Epithelial cell of esophagus (primary cell): ENCODE measurements at regions not wholly inside any gene's neighbourhood (a gene's known extent, or its start where the extent isn't known, plus 50 kb on each side); places are given as distances from the start of the nearest gene placed in this dataset.

Experiments used
- DNase-seq: peaks from one replicate; pipeline ENCODE4 v3.0.0; 2010; ENCODE audit warnings: low read depth
- H3K4me3 ChIP-seq: 2 replicates; pipeline ENCODE4 v1.5.1; 2011; ENCODE audit warnings: mild to moderate bottlenecking, low read length, control low read depth
- TF ChIP-seq, protein P1 (sequence below): IDR thresholded peaks from 2 replicates; pipeline ENCODE4 v1.5.1; 2011; ENCODE audit warnings: low read depth, mild to moderate bottlenecking, low read length, control low read depth, inconsistent platforms; ENCODE audit not compliant: insufficient read depth; ENCODE audit errors: missing control alignments

DNA sequence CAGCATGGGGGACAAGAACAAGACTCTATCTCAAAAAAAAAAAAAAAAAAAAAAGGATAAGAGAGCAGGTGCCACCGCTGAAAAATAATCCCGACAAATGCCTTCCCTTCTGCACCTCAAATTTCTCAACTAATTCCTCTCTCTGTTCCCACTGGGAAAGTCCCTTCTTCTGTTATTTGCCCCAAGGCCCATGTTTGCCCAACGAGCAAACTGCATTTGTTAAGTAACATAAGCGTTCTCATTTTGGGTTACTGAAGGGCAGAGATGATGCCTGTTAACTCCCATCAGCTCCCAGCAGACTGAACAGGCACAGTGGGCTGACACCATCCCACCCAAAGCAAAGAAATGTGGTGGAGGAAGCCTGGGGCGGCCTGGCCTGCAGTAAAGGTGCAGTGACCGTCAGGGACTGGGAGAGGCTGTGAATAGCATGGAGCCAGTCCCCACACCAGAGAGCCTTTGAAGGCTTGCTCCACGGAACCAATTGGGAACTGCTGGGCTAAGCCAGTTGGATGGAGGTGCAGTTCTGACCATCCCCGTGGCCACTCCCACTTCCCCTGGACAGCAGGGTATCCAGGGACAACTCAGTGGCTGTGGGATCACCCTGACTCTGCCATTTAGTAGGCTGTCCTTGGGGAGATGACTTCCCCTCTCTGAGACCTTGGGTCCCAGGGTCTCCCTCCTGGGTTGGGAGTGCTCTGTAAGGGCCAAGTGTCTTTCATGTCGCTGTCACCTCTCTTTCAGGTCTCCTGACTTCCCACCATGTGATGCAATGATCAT, 149.7 kb upstream of the IER5L start:
- peak; percentile 63 for DNase-seq
- TF ChIP-seq, protein P1, sequence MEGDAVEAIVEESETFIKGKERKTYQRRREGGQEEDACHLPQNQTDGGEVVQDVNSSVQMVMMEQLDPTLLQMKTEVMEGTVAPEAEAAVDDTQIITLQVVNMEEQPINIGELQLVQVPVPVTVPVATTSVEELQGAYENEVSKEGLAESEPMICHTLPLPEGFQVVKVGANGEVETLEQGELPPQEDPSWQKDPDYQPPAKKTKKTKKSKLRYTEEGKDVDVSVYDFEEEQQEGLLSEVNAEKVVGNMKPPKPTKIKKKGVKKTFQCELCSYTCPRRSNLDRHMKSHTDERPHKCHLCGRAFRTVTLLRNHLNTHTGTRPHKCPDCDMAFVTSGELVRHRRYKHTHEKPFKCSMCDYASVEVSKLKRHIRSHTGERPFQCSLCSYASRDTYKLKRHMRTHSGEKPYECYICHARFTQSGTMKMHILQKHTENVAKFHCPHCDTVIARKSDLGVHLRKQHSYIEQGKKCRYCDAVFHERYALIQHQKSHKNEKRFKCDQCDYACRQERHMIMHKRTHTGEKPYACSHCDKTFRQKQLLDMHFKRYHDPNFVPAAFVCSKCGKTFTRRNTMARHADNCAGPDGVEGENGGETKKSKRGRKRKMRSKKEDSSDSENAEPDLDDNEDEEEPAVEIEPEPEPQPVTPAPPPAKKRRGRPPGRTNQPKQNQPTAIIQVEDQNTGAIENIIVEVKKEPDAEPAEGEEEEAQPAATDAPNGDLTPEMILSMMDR, result no peak
- no peak overlapping the region for H3K4me3 ChIP-seq

DNA sequence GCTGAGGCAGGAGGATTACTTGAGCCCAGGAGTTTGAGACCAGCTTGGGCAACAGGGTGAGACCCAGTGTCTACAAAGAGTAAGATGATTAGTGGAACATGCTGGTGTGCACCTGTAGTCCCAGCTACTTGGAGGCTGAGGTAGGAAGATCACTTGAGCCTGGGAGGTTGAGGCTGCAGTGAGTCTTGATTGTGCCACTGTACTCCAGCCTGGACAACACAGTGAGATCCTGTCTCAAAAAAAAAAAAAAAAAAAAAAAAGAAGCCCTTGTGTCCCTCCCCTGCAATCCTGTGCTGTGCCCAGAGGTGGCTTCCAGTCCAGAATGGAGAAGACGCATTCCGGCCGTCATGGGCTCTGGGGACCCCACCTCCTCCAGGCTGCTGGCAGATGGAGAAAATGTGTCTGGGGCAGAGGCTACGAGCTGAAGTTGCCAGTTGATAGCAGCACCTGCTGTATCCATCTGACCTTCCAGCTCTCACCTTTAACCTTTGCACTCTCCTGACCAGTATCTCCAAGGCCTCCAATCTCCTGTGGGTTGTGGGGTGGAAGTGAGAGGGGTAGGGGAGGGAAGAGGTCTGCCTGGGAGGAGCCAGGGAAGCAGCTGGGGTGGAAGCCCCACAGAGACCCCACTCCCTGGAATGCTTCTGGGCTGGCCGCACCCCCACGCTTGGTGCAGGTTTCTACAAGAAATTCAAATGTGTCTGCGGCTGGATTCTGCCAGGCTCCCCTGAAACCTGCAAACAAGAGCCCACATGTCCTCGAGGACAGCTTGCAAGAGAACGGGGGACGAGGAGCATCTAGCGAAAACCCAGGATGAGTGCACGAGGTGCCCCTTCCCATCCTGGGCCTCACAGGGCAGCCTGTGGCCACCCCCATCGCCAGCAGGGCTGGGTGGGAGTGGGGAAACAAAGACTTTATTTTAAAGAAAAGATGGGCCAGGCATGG, 148.3 kb upstream of the IER5L start:
- TF ChIP-seq, protein P1, result no peak

DNA sequence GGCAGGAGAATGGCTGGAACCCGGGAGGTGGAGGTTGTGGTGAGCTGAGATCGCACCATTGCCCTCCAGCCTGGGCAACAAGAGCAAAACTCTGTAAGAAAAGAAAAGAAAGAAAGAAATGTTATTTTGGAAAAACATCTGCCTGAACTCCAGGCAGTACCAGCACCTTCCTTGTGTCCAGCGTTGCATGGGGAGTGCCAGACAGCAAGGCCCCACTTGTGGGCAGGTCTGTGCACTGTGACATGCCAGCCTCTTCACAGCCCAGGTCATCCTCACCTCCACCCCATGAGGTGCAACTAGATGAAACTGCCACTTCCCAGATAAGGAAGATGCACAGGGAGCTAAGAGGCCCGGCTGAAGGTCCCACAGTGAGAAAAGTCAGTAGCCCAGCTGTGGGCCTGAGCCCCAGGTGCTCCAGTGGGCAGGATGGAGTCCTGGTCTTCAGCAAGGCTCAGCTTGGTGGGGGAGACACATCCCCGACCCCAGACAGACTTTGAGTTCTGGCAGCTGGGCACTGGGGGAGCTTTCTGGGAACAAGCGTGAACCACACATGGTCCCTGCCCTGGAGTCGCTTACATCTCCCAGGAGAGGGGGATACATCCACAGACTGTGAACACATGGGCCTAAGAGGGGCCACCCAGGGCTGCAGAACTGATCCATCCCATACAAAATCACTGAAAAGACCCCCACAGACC, 146.9 kb upstream of the IER5L start:
- TF ChIP-seq, protein P1, result no peak
- H3K4me3 ChIP-seq, result no peak overlapping the region
- no peak for DNase-seq

More for the DNA sequence above, 148.3 kb upstream of the IER5L start:
- DNase-seq, result no peak
- H3K4me3 ChIP-seq, result no peak overlapping the region

DNA sequence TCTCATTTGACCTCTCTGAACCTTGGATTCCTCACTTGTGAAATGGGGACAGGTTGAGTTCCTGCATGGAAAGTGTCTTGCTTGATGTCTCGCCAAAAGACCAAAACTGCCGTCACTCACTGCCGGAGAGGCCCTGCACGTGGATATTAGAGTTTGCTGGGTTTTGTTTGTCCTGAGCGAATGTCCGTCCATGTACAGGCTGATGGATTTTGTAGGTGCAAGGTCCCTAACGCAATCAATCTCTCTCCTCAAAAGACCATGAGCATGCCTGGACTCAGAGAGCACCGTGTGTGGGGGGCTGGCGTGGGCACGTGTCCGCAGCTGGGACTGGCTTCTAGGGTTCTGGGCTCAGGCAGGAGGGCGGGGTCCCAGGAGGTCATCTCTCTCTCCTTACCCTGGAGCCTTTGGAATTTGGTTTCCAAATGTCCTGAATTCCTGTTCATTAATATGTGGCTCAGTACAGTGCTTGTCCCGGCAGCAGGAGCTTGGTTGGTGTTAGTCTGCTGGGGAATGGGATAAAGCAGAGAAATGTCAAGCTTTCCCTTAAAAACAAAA, 146.0 kb upstream of the IER5L start:
- no peak for DNase-seq
- TF ChIP-seq, protein P1, result no peak
- H3K4me3 ChIP-seq, result no peak overlapping the region

DNA sequence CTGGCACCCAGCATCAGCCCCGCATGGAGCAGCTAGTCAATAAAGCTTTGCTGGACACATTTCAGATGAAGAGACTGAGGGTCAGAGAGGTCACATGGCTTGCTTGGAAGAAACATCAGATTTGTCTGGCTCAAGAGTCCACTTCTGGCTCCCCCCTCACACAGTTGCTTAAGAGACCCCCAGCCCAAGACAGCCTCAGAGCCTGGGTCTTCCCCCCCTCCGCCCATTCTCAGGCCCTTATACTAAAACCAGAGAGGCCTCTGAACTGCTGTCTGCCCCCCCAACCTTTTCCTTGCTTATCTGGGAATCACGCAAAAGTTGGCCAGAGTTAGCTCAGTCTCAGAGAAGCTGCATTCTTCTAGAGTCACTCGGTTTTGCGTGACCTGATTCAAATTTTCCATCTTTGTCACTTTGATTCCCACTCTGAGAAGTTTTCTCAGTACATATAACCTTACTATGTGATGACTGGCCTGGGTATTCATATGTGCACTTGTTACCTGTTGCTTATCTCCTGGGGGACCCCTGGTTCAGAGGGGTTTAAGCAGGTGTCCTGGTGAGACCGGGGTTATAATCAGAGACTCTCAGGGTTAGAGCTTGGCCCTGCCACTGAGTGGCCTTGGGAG, 145.4 kb upstream of the IER5L start:
- H3K4me3 ChIP-seq, result no peak overlapping the region
- DNase-seq, result no peak
- TF ChIP-seq, protein P1, result no peak
